ENCODE measurements at regions not wholly inside any gene's neighbourhood (a gene's known extent, or its start where the extent isn't known, plus 50 kb on each side); places are given as distances from the start of the nearest gene placed in this dataset.
"Not testable (repeated sequence)": the region's sequence is repeated elsewhere in the genome, so short reads cannot be mapped to it uniquely, and the experiment has no call there.

- DNase-seq (ENCODE audit: low read depth in 2 of 2): no peak
These were observed 862.2 kb downstream of the RPS29 start for GRCh38 chr14:48723841-48724495.

- DNase-seq (ENCODE audit: low read depth in 2 of 2): no peak
These were observed 871.8 kb downstream of the RPS29 start for GRCh38 chr14:48714366-48714765.

- DNase-seq (ENCODE audit: low read depth in 2 of 2): no peak
These were observed 876.0 kb downstream of the RPS29 start for GRCh38 chr14:48710133-48710532.

- no peak for DNase-seq (ENCODE audit: low read depth in 2 of 2)
These were observed 876.8 kb downstream of the RPS29 start for GRCh38 chr14:48709277-48709785.

- no peak for DNase-seq (ENCODE audit: low read depth in 2 of 2)
These were observed 881.5 kb downstream of the RPS29 start for GRCh38 chr14:48704639-48705038.

GRCh38 chr14:48703728-48704467, 882.3 kb downstream of the RPS29 start:
- DNase-seq (ENCODE audit: low read depth in 2 of 2): no peak

- not testable (repeated sequence) for DNase-seq (ENCODE audit: low read depth in 2 of 2)
These were observed 888.8 kb downstream of the RPS29 start for GRCh38 chr14:48697362-48697761.

GRCh38 chr14:48693793-48694192, 892.4 kb downstream of the RPS29 start:
- no peak for DNase-seq (ENCODE audit: low read depth in 2 of 2)

- DNase-seq (ENCODE audit: low read depth in 2 of 2): no peak
These were observed 895.8 kb downstream of the RPS29 start for GRCh38 chr14:48690349-48690748.

GRCh38 chr14:48686650-48687049, 899.5 kb downstream of the RPS29 start:
- DNase-seq (ENCODE audit: low read depth in 2 of 2): no peak

GRCh38 chr14:48672506-48672905, 913.7 kb downstream of the RPS29 start:
- DNase-seq (ENCODE audit: low read depth in 2 of 2): no peak

GRCh38 chr14:48670939-48671338, 915.2 kb downstream of the RPS29 start:
- no peak for DNase-seq (ENCODE audit: low read depth in 2 of 2)

GRCh38 chr14:48665077-48665784, 920.9 kb downstream of the RPS29 start:
- no peak for DNase-seq (ENCODE audit: low read depth in 2 of 2)

- no peak for DNase-seq (ENCODE audit: low read depth in 2 of 2)
These were observed 942.9 kb downstream of the RPS29 start for GRCh38 chr14:48643241-48643640.

GRCh38 chr14:48628870-48629269, 953.5 kb upstream of the MDGA2 start:
- DNase-seq (ENCODE audit: low read depth in 2 of 2): no peak

GRCh38 chr14:48622980-48623379, 947.6 kb upstream of the MDGA2 start:
- no peak for DNase-seq (ENCODE audit: low read depth in 2 of 2)

GRCh38 chr14:48618057-48618456, 942.7 kb upstream of the MDGA2 start:
- no peak for DNase-seq (ENCODE audit: low read depth in 2 of 2)

GRCh38 chr14:48616931-48617330, 941.5 kb upstream of the MDGA2 start:
- DNase-seq (ENCODE audit: low read depth in 2 of 2): no peak

GRCh38 chr14:48615618-48616017, 940.2 kb upstream of the MDGA2 start:
- no peak for DNase-seq (ENCODE audit: low read depth in 2 of 2)

- DNase-seq (ENCODE audit: low read depth in 2 of 2): no peak
These were observed 938.6 kb upstream of the MDGA2 start for GRCh38 chr14:48614003-48614402.

GRCh38 chr14:48606960-48607359, 931.6 kb upstream of the MDGA2 start:
- DNase-seq (ENCODE audit: low read depth in 2 of 2): not testable (repeated sequence)

- no peak for DNase-seq (ENCODE audit: low read depth in 2 of 2)
These were observed 923.1 kb upstream of the MDGA2 start for GRCh38 chr14:48598458-48598857.

- no peak for DNase-seq (ENCODE audit: low read depth in 2 of 2)
These were observed 910.7 kb upstream of the MDGA2 start for GRCh38 chr14:48586099-48586498.
